PC-3 (cell line): ENCODE measurements at regions not wholly inside any gene's neighbourhood (a gene's known extent, or its start where the extent isn't known, plus 50 kb on each side); places are given as distances from the start of the nearest gene placed in this dataset.

Experiments
- ATAC-seq: fragments of 200-7000 bp; cut with Tn5 transposase; 2 replicates; pipeline ENCODE4 v1.9.1; 2020; ENCODE audit warnings: mild to moderate bottlenecking, moderate library complexity
- BruUV-seq: library from RNA; stranded (reverse); fragments of 400-500 nt; replicated peaks from 2 replicates; lab custom pipeline; 2021; lab: Mats Ljungman, UMichigan
- CTCF ChIA-PET: fragments of 300-600 bp; sonication (Branson Sonifier 250); formaldehyde crosslinking; loops from one replicate; lab custom pipeline; 2022; ENCODE audit warnings: antibody characterized with exemption; lab: Charles Lee
- POLR2A ChIA-PET: fragments of 300-600 bp; sonication (Branson Sonifier 250); formaldehyde crosslinking; loops from one replicate; lab custom pipeline; 2022; ENCODE audit warnings: antibody characterized with exemption; ENCODE audit not compliant: unreplicated experiment; lab: Charles Lee
- DNase-seq: peaks from one replicate; pipeline ENCODE4 v3.0.0-alpha.2; 2015
- H2AFZ ChIP-seq: fragments of 300-600 bp; sonication (generic); 2 replicates; pipeline ENCODE4 v1.6.0; 2016; ENCODE audit warnings: antibody characterized with exemption, low read length
- H3F3A ChIP-seq: fragments of 300-600 bp; sonication (generic); one replicate; pipeline ENCODE4 v1.6.0; 2017; ENCODE audit warnings: antibody characterized with exemption, low read length, control low read depth, mild to moderate bottlenecking; ENCODE audit not compliant: unreplicated experiment
- H3K27ac ChIP-seq: fragments of 300-600 bp; sonication (generic); 2 replicates; pipeline ENCODE4 v1.5.1; 2016; ENCODE audit warnings: mild to moderate bottlenecking, low read length
- H3K27me3 ChIP-seq: fragments of 300-600 bp; sonication (generic); 2 replicates; pipeline ENCODE4 v1.6.1; 2016; ENCODE audit warnings: low read length, mixed read lengths
- H3K36me3 ChIP-seq: fragments of 300-600 bp; sonication (generic); 2 replicates; pipeline ENCODE4 v1.6.1; 2016; ENCODE audit warnings: low read depth, mixed run types, low read length, mixed read lengths
- H3K4me1 ChIP-seq: fragments of 300-600 bp; sonication (generic); 2 replicates; pipeline ENCODE4 v1.5.1; 2016; ENCODE audit warnings: low read length; ENCODE audit not compliant: insufficient read depth
- H3K4me2 ChIP-seq: fragments of 300-600 bp; sonication (generic); 2 replicates; pipeline ENCODE4 v1.6.0; 2016; ENCODE audit warnings: low read length
- H3K4me3 ChIP-seq: fragments of 300-600 bp; sonication (generic); 2 replicates; pipeline ENCODE4 v1.5.1; 2016; ENCODE audit warnings: mild to moderate bottlenecking, low read length, mixed read lengths
- H3K79me2 ChIP-seq: fragments of 300-600 bp; sonication (generic); 2 replicates; pipeline ENCODE4 v1.6.1; 2017; ENCODE audit warnings: low read length, mixed read lengths
- H3K9ac ChIP-seq: fragments of 300-600 bp; sonication (generic); 2 replicates; pipeline ENCODE4 v1.6.0; 2016; ENCODE audit warnings: mild to moderate bottlenecking, low read length
- H3K9me2 ChIP-seq: fragments of 300-600 bp; sonication (generic); replicated peaks from 2 replicates; pipeline ENCODE4 v1.6.1; 2016; ENCODE audit warnings: mixed run types, low read length, mixed read lengths
- H3K9me3 ChIP-seq: fragments of 300-600 bp; sonication (generic); 2 replicates; pipeline ENCODE4 v1.6.1; 2016; ENCODE audit warnings: low read length, mixed read lengths
- H4K20me1 ChIP-seq: fragments of 300-600 bp; sonication (generic); 2 replicates; pipeline ENCODE4 v1.6.1; 2016; ENCODE audit warnings: low read length, mixed read lengths
- CTCF ChIP-seq: fragments of 300-600 bp; sonication (generic); conservative IDR thresholded peaks from 2 replicates; pipeline ENCODE4 v1.5.1; 2017; ENCODE audit warnings: antibody characterized with exemption, low read depth, mild to moderate bottlenecking, low read length
- EZH2 ChIP-seq: fragments of 300-600 bp; sonication (generic); IDR thresholded peaks from one replicate; pipeline ENCODE4 v1.6.1; 2017; ENCODE audit warnings: antibody characterized with exemption, mild to moderate bottlenecking, low read length; ENCODE audit not compliant: unreplicated experiment
- EZH2phosphoT487 ChIP-seq: fragments of 300-600 bp; sonication (generic); IDR thresholded peaks from 2 replicates; pipeline ENCODE4 v1.6.1; 2018; ENCODE audit warnings: mild to moderate bottlenecking, antibody characterized with exemption, low read length, borderline replicate concordance
- intact Hi-C: fragments of 100-400 bp; cut with micrococcal nuclease; formaldehyde crosslinking; loops from 2 replicates; pipeline ENCODE4 v1.9.0; 2023

- Histone ChIP-seq H2AFZ (no peak overlapping the region), H3K79me2 (no peaks in the 10 kb centered on the region), H3K9me3 (no peaks in the 10 kb centered on the region), H3K9ac (no peak overlapping the region), H3F3A (no peaks in the 10 kb centered on the region), H3K4me3 (no peak overlapping the region), H3K27me3 (no peaks in the 10 kb centered on the region), H3K27ac (no peak overlapping the region), H3K36me3 (no peaks in the 10 kb centered on the region), H4K20me1 (no peaks in the 10 kb centered on the region), H3K9me2 (no peaks in the 10 kb centered on the region), H3K4me1 (peaks cover 6% of the 10 kb centered on the region; the same call in 1 of the 2 replicates), H3K4me2 (no peak overlapping the region)
- no TSS peak for BruUV-seq
- DNase-seq (no peak), ATAC-seq (no peak)
- CTCF ChIA-PET = no interaction called here
- intact Hi-C loops = no loop called here
- TF ChIP-seq CTCF (no peak), EZH2phosphoT487 (no peak), EZH2 (no peak)
- POLR2A ChIA-PET = no interaction called here
These were observed 616.2 kb upstream of the GRIA3 start for GRCh38 chrX:122567911-122568310.

GRCh38 chrX:122572461-122572860, 611.6 kb upstream of the GRIA3 start:
- ChIA-PET POLR2A (no interaction called here), CTCF (no interaction called here)
- no peak overlapping the region for H2AFZ ChIP-seq
- no peak for ATAC-seq
- no peak overlapping the region for H3K27ac ChIP-seq
- no peak overlapping the region for H3K9ac ChIP-seq
- no peaks in the 10 kb centered on the region for H3K36me3 ChIP-seq
- TF ChIP-seq EZH2 (no peak), EZH2phosphoT487 (no peak), CTCF (no peak)
- no peaks in the 10 kb centered on the region for H3K4me1 ChIP-seq
- DNase-seq = peak; percentile 4
- intact Hi-C loops = no loop called here
- no peaks in the 10 kb centered on the region for H3K9me3 ChIP-seq
- no peak overlapping the region for H3K4me2 ChIP-seq
- no peaks in the 10 kb centered on the region for H4K20me1 ChIP-seq
- no peaks in the 10 kb centered on the region for H3K9me2 ChIP-seq
- no TSS peak for BruUV-seq
- no peak overlapping the region for H3K4me3 ChIP-seq
- no peaks in the 10 kb centered on the region for H3F3A ChIP-seq
- H3K27me3 ChIP-seq = no peaks in the 10 kb centered on the region
- H3K79me2 ChIP-seq = no peaks in the 10 kb centered on the region

GRCh38 chrX:122579036-122579435, 605.0 kb upstream of the GRIA3 start:
- Histone ChIP-seq H3K9me3 (no peaks in the 10 kb centered on the region), H3K4me1 (no peaks in the 10 kb centered on the region), H3K27me3 (no peaks in the 10 kb centered on the region), H3K36me3 (no peaks in the 10 kb centered on the region), H3K27ac (no peak overlapping the region), H3K4me3 (no peak overlapping the region), H3K79me2 (no peaks in the 10 kb centered on the region), H4K20me1 (no peaks in the 10 kb centered on the region), H3K4me2 (no peak overlapping the region), H2AFZ (no peak overlapping the region), H3K9ac (no peak overlapping the region), H3K9me2 (no peaks in the 10 kb centered on the region), H3F3A (no peaks in the 10 kb centered on the region)
- no peak for DNase-seq
- CTCF ChIA-PET = no interaction called here
- no peak for ATAC-seq
- TF ChIP-seq CTCF (no peak), EZH2 (no peak), EZH2phosphoT487 (no peak)
- intact Hi-C loops = no loop called here
- no TSS peak for BruUV-seq
- POLR2A ChIA-PET = no interaction called here
